Ovary (tissue), 7 donors: ENCODE measurements at regions not wholly inside any gene's neighbourhood (a gene's known extent, or its start where the extent isn't known, plus 50 kb on each side); places are given as distances from the start of the nearest gene placed in this dataset.

Source experiments
- DNase-seq, 5 donors: peaks; one replicate each; pipeline ENCODE4 v3.0.0-alpha.2; 2019 to 2020
- H3K27ac ChIP-seq, 2 donors: fragments of 200-600 bp; one replicate each; pipeline versions ENCODE4 v1.5.1 to v1.8.0; 2019 to 2022
- H3K27me3 ChIP-seq: fragments of 200-600 bp; one replicate; pipeline ENCODE4 v1.8.0; 2022
- H3K36me3 ChIP-seq: fragments of 200-600 bp; sonication (generic); one replicate; pipeline ENCODE4 v1.5.1; 2019
- H3K4me1 ChIP-seq: one replicate; pipeline ENCODE4 v1.8.1; 2013; ENCODE audit warnings: mild to moderate bottlenecking, moderate library complexity; ENCODE audit not compliant: insufficient read depth
- H3K4me3 ChIP-seq: fragments of 200-600 bp; sonication (generic); one replicate; pipeline ENCODE4 v1.5.1; 2017
- H3K9me3 ChIP-seq, 2 donors: fragments of 200-600 bp in 1 of 2; sonication (generic) in 1 of 2; one replicate each; pipeline versions ENCODE4 v1.5.1 to v1.8.1; 2013 to 2019; ENCODE audit warnings: mild to moderate bottlenecking in 1 of 2, moderate library complexity in 1 of 2
- CTCF ChIP-seq, 3 donors: fragments of 450-650 bp in 2 of 3; fragments of 200-600 bp in 1 of 3; IDR thresholded peaks; one replicate each; pipeline versions ENCODE4 v1.5.1 to v1.8.0; 2016 to 2022; ENCODE audit warnings: antibody characterized with exemption in 3 of 3, mild to moderate bottlenecking in 1 of 3
- EP300 ChIP-seq: sonication (generic); formaldehyde crosslinking; IDR thresholded peaks from one replicate; pipeline ENCODE4 v1.6.1; 2017; ENCODE audit warnings: antibody characterized with exemption
- POLR2A ChIP-seq: fragments of 450-650 bp; IDR thresholded peaks from one replicate; pipeline ENCODE4 v1.6.1; 2017; ENCODE audit warnings: antibody characterized with exemption, mild to moderate bottlenecking, moderate library complexity
- WGBS, 3 donors: extraction: QIAGEN DNeasy Blood & Tissue Kit in 1 of 3; methylation state at CpG; one replicate each; pipeline versions ENCODE4 v1.1.5 to v1.1.7; 2013 to 2017; 5-methylcytosine and 5-hydroxymethylcytosine counted together
- intact Hi-C, 4 donors: fragments of 100-400 bp; cut with DNase I; formaldehyde crosslinking; loops; one replicate each; pipeline versions ENCODE4 v1.11.0 to v1.15.1; 2022 to 2023
- donor health status: DM: no; HTN: no; CAD: no; lungs with moderate emphysema.
- donor health status: DM: no; HTN: no; CAD: no.
- donor health status: Bipolar disorder and iron deficiency.
- donor health status: DM: no; HTN: no; CAD: no.
- donor health status: DM: yes; HTN: yes; CAD: no.

- no peak overlapping the region for H3K4me3 ChIP-seq
- no peaks in the 10 kb centered on the region for H3K27me3 ChIP-seq
- DNase-seq = no peak
- H3K4me1 ChIP-seq = no peaks in the 10 kb centered on the region
- TF ChIP-seq CTCF (IDR thresholded peaks at IDR 0.05) (no peak), EP300 (no peak), POLR2A (no peak)
- no peaks in the 10 kb centered on the region for H3K9me3 ChIP-seq
- no peaks in the 10 kb centered on the region for H3K36me3 ChIP-seq
- H3K27ac ChIP-seq = no peak overlapping the region
- intact Hi-C loops = no loop called here
Measured at GRCh38 chr9:106678273-106678672, 184.7 kb upstream of the ZNF462 start.

- Histone ChIP-seq H3K4me3 (no peak overlapping the region), H3K27ac (no peak overlapping the region), H3K9me3 (no peaks in the 10 kb centered on the region), H3K36me3 (no peaks in the 10 kb centered on the region), H3K27me3 (no peaks in the 10 kb centered on the region), H3K4me1 (no peaks in the 10 kb centered on the region)
- TF ChIP-seq POLR2A = no peak
- TF ChIP-seq EP300 = no peak
- TF ChIP-seq CTCF (IDR thresholded peaks at IDR 0.05) = no peak
- no peak for DNase-seq
- 32 to 39% (median 33%) methylated on average over 2 of the region's 2 CpGs for WGBS, 3 donors
- intact Hi-C loops = no loop called here
Measured at GRCh38 chr9:106682420-106682819, 180.5 kb upstream of the ZNF462 start.

- Histone ChIP-seq H3K4me1 (no peaks in the 10 kb centered on the region), H3K27me3 (no peaks in the 10 kb centered on the region), H3K36me3 (no peaks in the 10 kb centered on the region), H3K27ac (no peak overlapping the region), H3K4me3 (no peak overlapping the region), H3K9me3 (no peaks in the 10 kb centered on the region)
- TF ChIP-seq CTCF (IDR thresholded peaks at IDR 0.05) (no peak), EP300 (no peak), POLR2A (no peak)
- intact Hi-C loops = no loop called here
- no peak for DNase-seq
Measured at GRCh38 chr9:106683454-106683853, 179.5 kb upstream of the ZNF462 start.

GRCh38 chr9:106684940-106685695, 177.8 kb upstream of the ZNF462 start:
- H3K9me3 ChIP-seq = no peaks in the 10 kb centered on the region
- H3K27ac ChIP-seq = no peak overlapping the region
- TF ChIP-seq POLR2A (no peak), EP300 (no peak), CTCF (IDR thresholded peaks at IDR 0.05) (no peak)
- no peak overlapping the region for H3K4me3 ChIP-seq
- DNase-seq = no peak
- H3K4me1 ChIP-seq = no peaks in the 10 kb centered on the region
- intact Hi-C loops = no loop called here
- no peaks in the 10 kb centered on the region for H3K36me3 ChIP-seq
- H3K27me3 ChIP-seq = no peaks in the 10 kb centered on the region
- WGBS, 3 donors = 67 to 79% (median 74%) methylated on average over 11 of the region's 11 CpGs
